Activated T-cell treated with anti-CD3 and anti-CD28 coated beads, Interleukin-2, amount 50 U/mL, for 72 hours (primary cell): ENCODE measurements at regions not wholly inside any gene's neighbourhood (a gene's known extent, or its start where the extent isn't known, plus 50 kb on each side); places are given as distances from the start of the nearest gene placed in this dataset.
"Not testable (repeated sequence)": the region's sequence is repeated elsewhere in the genome, so short reads cannot be mapped to it uniquely, and the experiment has no call there.

ENCODE experiments used
- ATAC-seq, 2 donors: fragments of 150-1000 bp; cut with Tn5 transposase; replicated peaks in 1 of 2; 2 replicates each; pipeline ENCODE4 v1.10.0; 2021; ENCODE audit warnings: moderate library complexity in 2 of 2, mild to moderate bottlenecking in 1 of 2
- DNase-seq, 2 donors: peaks; one replicate each; pipeline ENCODE4 v3.0.0; 2021 to 2022; ENCODE audit warnings: mixed read lengths in 1 of 2
- H3K27ac Mint-ChIP-seq: one replicate; pipeline ENCODE4 v1.8.0; 2022; ENCODE audit warnings: mild to moderate bottlenecking, moderate library complexity, mixed read lengths
- H3K27me3 Mint-ChIP-seq: one replicate; pipeline ENCODE4 v1.8.0; 2022; ENCODE audit warnings: low read depth, mixed read lengths
- H3K36me3 Mint-ChIP-seq, 2 donors: one replicate each; pipeline ENCODE4 v1.8.0; 2022; ENCODE audit warnings: mixed read lengths in 2 of 2, mild to moderate bottlenecking in 1 of 2; ENCODE audit not compliant: insufficient read depth in 2 of 2
- H3K4me1 Mint-ChIP-seq: one replicate; pipeline ENCODE4 v1.8.0; 2022; ENCODE audit warnings: low read depth, mixed read lengths
- H3K4me3 Mint-ChIP-seq, 2 donors: one replicate each; pipeline ENCODE4 v1.8.0; 2022; ENCODE audit warnings: mild to moderate bottlenecking in 2 of 2, mixed read lengths in 2 of 2, moderate library complexity in 2 of 2
- H3K9me3 Mint-ChIP-seq, 2 donors: one replicate each; pipeline ENCODE4 v1.8.0; 2022; ENCODE audit warnings: mixed read lengths in 2 of 2

GRCh38 chr19:29074579-29074978 is 138.4 kb downstream of the UQCRFS1 start:
- no peaks in the 10 kb centered on the region for H3K27me3 Mint-ChIP-seq
- no peaks in the 10 kb centered on the region for H3K9me3 Mint-ChIP-seq

DNA sequence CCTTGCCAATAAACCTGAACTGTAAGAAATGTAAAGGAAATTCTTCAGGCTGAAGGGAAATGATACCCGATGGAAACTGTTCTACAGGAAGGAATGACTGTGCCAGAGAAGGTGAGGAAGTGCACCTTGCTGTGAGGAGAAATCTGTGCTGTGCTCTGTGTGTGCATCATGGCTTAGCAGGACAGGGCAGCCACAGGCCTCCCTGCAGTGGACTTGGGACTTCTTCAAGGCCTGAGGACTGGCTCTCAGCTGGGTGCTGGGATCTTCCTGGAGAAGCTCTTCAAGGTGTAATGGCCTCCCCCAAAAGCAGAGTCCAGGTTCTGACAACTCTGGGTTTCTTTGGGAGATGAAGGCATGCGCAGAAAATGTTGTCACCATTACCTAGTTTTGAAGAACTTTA is 145.1 kb downstream of the UQCRFS1 start:
- H3K27ac Mint-ChIP-seq = no peak overlapping the region
- DNase-seq = no peak
- H3K4me1 Mint-ChIP-seq = no peaks in the 10 kb centered on the region
- no peaks in the 10 kb centered on the region for H3K36me3 Mint-ChIP-seq
- no peaks in the 10 kb centered on the region for H3K27me3 Mint-ChIP-seq
- H3K9me3 Mint-ChIP-seq = no peaks in the 10 kb centered on the region
- ATAC-seq = no peak
- H3K4me3 Mint-ChIP-seq = no peak overlapping the region

More at GRCh38 chr19:29074579-29074978, 138.4 kb downstream of the UQCRFS1 start:
- no peaks in the 10 kb centered on the region for H3K36me3 Mint-ChIP-seq
- no peak overlapping the region for H3K4me3 Mint-ChIP-seq
- H3K4me1 Mint-ChIP-seq = no peaks in the 10 kb centered on the region
- H3K27ac Mint-ChIP-seq = no peak overlapping the region
- DNase-seq = no peak
- no peak for ATAC-seq

- H3K27ac Mint-ChIP-seq = no peak overlapping the region
- no peaks in the 10 kb centered on the region for H3K4me1 Mint-ChIP-seq
- DNase-seq (no peak), ATAC-seq (no peak)
- H3K27me3 Mint-ChIP-seq = no peaks in the 10 kb centered on the region
- no peak overlapping the region for H3K4me3 Mint-ChIP-seq
- H3K9me3 Mint-ChIP-seq = no peaks in the 10 kb centered on the region
- no peaks in the 10 kb centered on the region for H3K36me3 Mint-ChIP-seq
These were observed 150.2 kb downstream of the UQCRFS1 start for GRCh38 chr19:29062475-29063435.

DNA sequence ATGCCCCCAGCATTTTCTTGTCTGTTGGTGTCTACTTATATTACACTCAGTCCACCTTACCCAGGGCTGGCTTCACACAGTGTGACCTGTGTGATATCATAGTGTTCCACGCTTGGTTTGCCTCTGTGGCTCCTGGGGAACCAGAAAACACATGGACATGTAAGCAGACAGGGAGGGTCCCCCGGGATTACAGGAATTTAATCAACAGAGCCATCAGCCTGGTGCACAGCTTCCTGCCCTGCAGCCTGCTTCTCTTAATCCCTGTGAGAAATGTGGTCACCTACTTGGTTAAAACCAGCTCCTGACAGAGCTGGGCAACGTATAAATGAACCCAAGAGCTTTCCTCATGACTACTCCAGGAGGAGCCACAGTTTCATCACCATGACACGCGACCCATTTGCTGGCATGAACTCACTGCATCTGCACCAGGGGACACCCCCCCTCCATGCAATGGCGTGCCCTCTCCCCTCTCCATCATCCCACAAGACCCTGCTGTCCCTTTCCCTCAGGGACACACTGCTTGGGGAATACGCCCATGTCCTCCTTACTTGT is 152.1 kb downstream of the UQCRFS1 start:
- Mint-ChIP-seq H3K9me3 (no peaks in the 10 kb centered on the region), H3K4me3 (no peak overlapping the region), H3K27me3 (no peaks in the 10 kb centered on the region), H3K36me3 (no peaks in the 10 kb centered on the region), H3K27ac (no peak overlapping the region), H3K4me1 (no peaks in the 10 kb centered on the region)
- ATAC-seq = no peak
- no peak for DNase-seq

- no peak for DNase-seq
- H3K4me3 Mint-ChIP-seq = no peak overlapping the region
- no peaks in the 10 kb centered on the region for H3K36me3 Mint-ChIP-seq
- H3K4me1 Mint-ChIP-seq = no peaks in the 10 kb centered on the region
- ATAC-seq = no peak
- H3K27ac Mint-ChIP-seq = no peak overlapping the region
- no peaks in the 10 kb centered on the region for H3K27me3 Mint-ChIP-seq
- peaks cover 0 to 4% of the 10 kb centered on the region in 2 donors for H3K9me3 Mint-ChIP-seq
These were observed 156.4 kb downstream of the UQCRFS1 start for GRCh38 chr19:29056535-29056934.

GRCh38 chr19:29054886-29055675 is 157.9 kb downstream of the UQCRFS1 start:
- no peaks in the 10 kb centered on the region for H3K36me3 Mint-ChIP-seq
- H3K27ac Mint-ChIP-seq = no peak overlapping the region
- H3K9me3 Mint-ChIP-seq = peaks cover 0 to 4% of the 10 kb centered on the region in 2 donors
- no peak overlapping the region for H3K4me3 Mint-ChIP-seq
- ATAC-seq (no peak), DNase-seq (no peak)
- no peaks in the 10 kb centered on the region for H3K4me1 Mint-ChIP-seq
- H3K27me3 Mint-ChIP-seq = no peaks in the 10 kb centered on the region

DNA sequence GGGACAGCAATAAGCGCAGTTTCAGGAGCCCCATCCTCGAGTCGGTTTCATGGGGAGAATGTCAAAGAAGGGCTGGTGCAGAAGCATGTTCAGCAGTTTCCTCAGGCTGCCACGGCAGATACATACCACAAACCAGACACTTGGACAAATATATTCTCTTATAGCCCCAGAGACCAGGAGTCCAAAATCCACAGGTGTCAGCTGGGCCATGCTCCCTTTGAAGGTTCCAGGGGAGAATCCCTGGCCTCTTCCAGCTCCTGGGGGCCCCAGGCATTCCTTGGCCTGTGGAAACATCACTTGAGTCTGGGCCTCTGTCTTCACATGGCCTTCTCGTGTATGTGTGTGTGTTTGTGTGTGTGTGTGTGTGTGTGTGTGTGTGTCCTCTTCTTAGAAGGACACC is 164.1 kb downstream of the UQCRFS1 start:
- Mint-ChIP-seq H3K36me3 (no peaks in the 10 kb centered on the region), H3K4me3 (no peak overlapping the region), H3K27me3 (no peaks in the 10 kb centered on the region), H3K27ac (no peak overlapping the region), H3K4me1 (no peaks in the 10 kb centered on the region), H3K9me3 (peaks cover 0 to 8% of the 10 kb centered on the region in 2 donors)
- DNase-seq (no peak), ATAC-seq (no peak)

GRCh38 chr19:29045679-29046254 is 167.2 kb downstream of the UQCRFS1 start:
- DNase-seq = no peak
- Mint-ChIP-seq H3K9me3 (peaks cover 0 to 4% of the 10 kb centered on the region in 2 donors), H3K27ac (no peak overlapping the region), H3K4me3 (no peak overlapping the region), H3K4me1 (no peaks in the 10 kb centered on the region), H3K27me3 (peaks cover 7% of the 10 kb centered on the region), H3K36me3 (no peaks in the 10 kb centered on the region)
- no peak for ATAC-seq

DNA sequence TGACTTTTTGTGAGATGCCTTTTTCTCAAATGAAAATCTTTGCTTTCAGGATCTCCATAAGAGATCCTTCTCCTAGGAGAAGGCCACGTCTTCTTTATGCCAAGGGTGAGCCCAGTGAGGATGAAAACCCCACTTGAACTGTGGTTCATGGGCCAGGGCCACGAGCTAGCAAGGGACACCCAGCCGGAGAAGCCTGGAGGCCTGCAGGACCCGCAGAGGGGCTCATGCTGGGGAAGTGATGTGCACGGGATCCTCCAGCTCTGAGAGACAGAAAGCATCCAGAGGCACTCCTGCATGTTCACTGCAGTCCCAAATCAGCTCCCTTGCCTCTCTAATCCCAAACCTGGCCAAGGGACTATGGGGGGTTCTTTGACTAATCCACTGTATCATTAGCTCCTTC is 168.9 kb downstream of the UQCRFS1 start:
- ATAC-seq (no peak), DNase-seq (no peak)
- H3K9me3 Mint-ChIP-seq = peaks cover 0 to 4% of the 10 kb centered on the region in 2 donors
- H3K4me3 Mint-ChIP-seq = no peak overlapping the region
- H3K27ac Mint-ChIP-seq = no peak overlapping the region
- no peaks in the 10 kb centered on the region for H3K36me3 Mint-ChIP-seq
- H3K4me1 Mint-ChIP-seq = no peaks in the 10 kb centered on the region
- H3K27me3 Mint-ChIP-seq = peaks cover 7% of the 10 kb centered on the region

- Mint-ChIP-seq H3K4me3 (no peak overlapping the region), H3K27me3 (peaks cover 7% of the 10 kb centered on the region), H3K9me3 (peaks cover 0 to 4% of the 10 kb centered on the region in 2 donors), H3K36me3 (no peaks in the 10 kb centered on the region), H3K4me1 (no peaks in the 10 kb centered on the region), H3K27ac (no peak overlapping the region)
- DNase-seq (no peak), ATAC-seq (no peak)
These were observed 170.5 kb downstream of the UQCRFS1 start for GRCh38 chr19:29042450-29042849.

DNA sequence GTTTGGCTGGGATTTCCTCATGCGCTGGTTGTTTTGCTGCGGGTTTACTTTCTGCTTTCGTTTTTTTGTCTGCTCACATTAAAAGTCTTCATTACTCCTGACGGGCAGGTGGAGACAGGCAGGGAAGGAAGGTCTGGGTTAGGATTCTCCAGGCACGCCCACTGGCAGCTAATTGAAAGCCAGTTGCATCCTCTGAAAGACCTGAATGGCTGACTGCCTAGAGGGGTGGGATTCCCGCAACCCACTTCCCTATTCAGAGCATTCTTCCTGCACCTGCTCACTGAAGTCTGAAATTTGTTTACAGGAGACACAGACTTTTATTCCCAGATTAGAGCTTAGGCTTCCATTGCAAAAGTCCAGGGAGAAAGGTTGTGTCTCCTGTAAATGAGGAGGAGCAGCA is 172.0 kb downstream of the UQCRFS1 start:
- H3K36me3 Mint-ChIP-seq = no peaks in the 10 kb centered on the region
- no peak for ATAC-seq
- H3K27ac Mint-ChIP-seq = no peak overlapping the region
- DNase-seq = no peak
- H3K9me3 Mint-ChIP-seq = peaks cover 0 to 4% of the 10 kb centered on the region in 2 donors
- peaks cover 7% of the 10 kb centered on the region for H3K27me3 Mint-ChIP-seq
- H3K4me1 Mint-ChIP-seq = no peaks in the 10 kb centered on the region
- no peak overlapping the region for H3K4me3 Mint-ChIP-seq

- peaks cover 0 to 4% of the 10 kb centered on the region in 2 donors for H3K9me3 Mint-ChIP-seq
- H3K4me3 Mint-ChIP-seq = no peak overlapping the region
- peaks cover 7% of the 10 kb centered on the region for H3K27me3 Mint-ChIP-seq
- no peaks in the 10 kb centered on the region for H3K4me1 Mint-ChIP-seq
- H3K27ac Mint-ChIP-seq = no peak overlapping the region
- no peaks in the 10 kb centered on the region for H3K36me3 Mint-ChIP-seq
- DNase-seq = no peak
- no peak for ATAC-seq
These were observed 172.7 kb downstream of the UQCRFS1 start for GRCh38 chr19:29040292-29040691.

GRCh38 chr19:29039036-29039435 is 173.9 kb downstream of the UQCRFS1 start:
- not testable (repeated sequence) for DNase-seq, H3K27me3 Mint-ChIP-seq, H3K4me3 Mint-ChIP-seq, H3K9me3 Mint-ChIP-seq, H3K4me1 Mint-ChIP-seq, H3K27ac Mint-ChIP-seq, ATAC-seq, H3K36me3 Mint-ChIP-seq
